K562 (cell line): ENCODE measurements at regions not wholly inside any gene's neighbourhood (a gene's known extent, or its start where the extent isn't known, plus 50 kb on each side); places are given as distances from the start of the nearest gene placed in this dataset.

ENCODE experiments used
- ATAC-seq: fragments of 200-7000 bp; cut with Tn5 transposase; 3 replicates; pipeline ENCODE4 v1.9.1; 2020; ENCODE audit warnings: moderate library complexity
- BruUV-seq: library from RNA; stranded (reverse); fragments of 400-500 nt; replicated peaks from 2 replicates; lab custom pipeline; 2021; lab: Mats Ljungman, UMichigan
- CTCF ChIA-PET: fragments of 300-600 bp; formaldehyde crosslinking; extraction: SDS; loops from one replicate; lab custom pipeline; 2021; ENCODE audit warnings: low intra/inter-chr PET ratio; lab: Yijun Ruan, JAX
- POLR2A ChIA-PET: fragments of 300-600, 350-650 bp; sonication (Branson Sonifier 250); formaldehyde crosslinking; extraction: SDS; loops from one replicate; lab custom pipeline; 2021; ENCODE audit warnings: antibody characterized with exemption, inconsistent platforms; lab: Yijun Ruan, JAX
- DNase-seq, 4 experiments: peaks; one replicate each; pipeline versions ENCODE4 v3.0.0 to v3.0.0-alpha.2; 2011 to 2018; ENCODE audit warnings: low spot score in 3 of 4, mixed read lengths in 3 of 4; ENCODE audit errors: extremely low read depth in 1 of 4
- FAIRE-seq: peaks from 2 replicates; lab custom pipeline; 2011; peaks lifted over from hg19 to GRCh38; lab: Jason Lieb, UNC
- H2AFZ ChIP-seq: 2 replicates; pipeline ENCODE4 v1.6.0; 2011; ENCODE audit warnings: low read depth, low read length, control low read depth, inconsistent platforms
- H3K27ac ChIP-seq: fragments of 200-600 bp; 3 replicates; pipeline ENCODE4 v1.8.0; 2011; ENCODE audit warnings: low read depth, mild to moderate bottlenecking, control low read depth, inconsistent platforms, low read length, moderate library complexity, mixed read lengths; ENCODE audit errors: extremely low read depth
- H3K27me3 ChIP-seq, 2 experiments: fragments of 300-600 bp in 1 of 2; 2 replicates in 1 of 2; 3 replicates in 1 of 2; pipeline versions ENCODE4 v1.6.0 to v1.8.0; 2011; ENCODE audit warnings: inconsistent platforms in 2 of 2, low read length in 2 of 2, mild to moderate bottlenecking in 1 of 2, mixed read lengths in 1 of 2, moderate library complexity in 1 of 2; ENCODE audit not compliant: control insufficient read depth in 2 of 2, insufficient read depth in 2 of 2
- H3K36me3 ChIP-seq: fragments of 300-600 bp; 3 replicates; pipeline ENCODE4 v1.8.0; 2011; ENCODE audit warnings: mild to moderate bottlenecking, low read length, inconsistent platforms; ENCODE audit not compliant: control insufficient read depth, insufficient read depth
- H3K4me1 ChIP-seq, 2 experiments: fragments of 200-600 bp in 1 of 2; replicated peaks in 1 of 2; 2 replicates in 1 of 2; 3 replicates in 1 of 2; pipeline versions ENCODE4 v1.5.1 to v1.8.0; 2011; ENCODE audit warnings: inconsistent platforms in 2 of 2, low read length in 2 of 2, mild to moderate bottlenecking in 1 of 2, mixed read lengths in 1 of 2, moderate library complexity in 1 of 2; ENCODE audit not compliant: control insufficient read depth in 2 of 2, insufficient read depth in 2 of 2
- H3K4me2 ChIP-seq: 2 replicates; pipeline ENCODE4 v1.6.1; 2011; ENCODE audit warnings: low read length, control low read depth, inconsistent platforms, mixed read lengths; ENCODE audit not compliant: insufficient read depth
- H3K4me3 ChIP-seq: fragments of 200-600 bp; sonication (generic), shearing (Covaris generic); 2 replicates; pipeline ENCODE4 v1.5.1; 2016; ENCODE audit warnings: control low read depth, inconsistent platforms
- H3K79me2 ChIP-seq: fragments of 200-600 bp; 3 replicates; pipeline ENCODE4 v1.8.0; 2011; ENCODE audit warnings: low read length, inconsistent platforms; ENCODE audit not compliant: control insufficient read depth, insufficient read depth
- H3K9ac ChIP-seq, 2 experiments: 2 replicates each; pipeline versions ENCODE4 v1.6.0 to v1.6.1; 2011; ENCODE audit warnings: low read depth in 2 of 2, low read length in 2 of 2, control low read depth in 1 of 2, inconsistent platforms in 1 of 2, mild to moderate bottlenecking in 1 of 2, mixed read lengths in 1 of 2; ENCODE audit not compliant: insufficient read depth in 1 of 2
- H3K9me1 ChIP-seq: one replicate; pipeline ENCODE4 v1.6.0; 2011; ENCODE audit warnings: inconsistent platforms, mild to moderate bottlenecking, low read length, moderate library complexity; ENCODE audit not compliant: control insufficient read depth, insufficient read depth
- H3K9me3 ChIP-seq: replicated peaks from 2 replicates; pipeline ENCODE4 v1.5.1; 2011; ENCODE audit warnings: low read depth, low read length, inconsistent platforms; ENCODE audit not compliant: control insufficient read depth, insufficient read depth
- H4K20me1 ChIP-seq: replicated peaks from 2 replicates; pipeline ENCODE4 v1.6.1; 2011; ENCODE audit warnings: low read length, inconsistent platforms, mixed read lengths; ENCODE audit not compliant: control insufficient read depth, insufficient read depth
- ETV5 ChIP-seq: sonication (generic); formaldehyde crosslinking; IDR thresholded peaks from 2 replicates; pipeline ENCODE4 v1.4.0; 2020; ENCODE audit warnings: low read depth, mild to moderate bottlenecking, missing genetic modification reagents
- HIVEP1 ChIP-seq: fragments of 250-450 bp; sonication (Bioruptor Pico); IDR thresholded peaks from 2 replicates; pipeline ENCODE4 v1.4.0; 2020; ENCODE audit warnings: mild to moderate bottlenecking
- ILK ChIP-seq: fragments of 450-650 bp; IDR thresholded peaks from 2 replicates; pipeline ENCODE4 v1.6.1; 2016; ENCODE audit warnings: missing genetic modification characterization, low read depth, mild to moderate bottlenecking, missing compliant biosample characterization, moderate library complexity, borderline replicate concordance
- KAT2B ChIP-seq: IDR thresholded peaks from one replicate; pipeline ENCODE4 v1.6.1; 2012; ENCODE audit warnings: low read depth, mild to moderate bottlenecking, control low read depth, inconsistent platforms, low read length, moderate library complexity
- KDM4B ChIP-seq, 2 experiments: fragments of 450-650 bp in 1 of 2; sonication (generic) in 1 of 2; IDR thresholded peaks; 2 replicates each; pipeline ENCODE4 v1.6.1; 2016 to 2017; ENCODE audit warnings: borderline replicate concordance in 2 of 2, antibody characterized with exemption in 1 of 2, low read depth in 1 of 2, mild to moderate bottlenecking in 1 of 2
- NCOA6 ChIP-seq: fragments of 450-650 bp; IDR thresholded peaks from 2 replicates; pipeline ENCODE4 v1.6.1; 2017; ENCODE audit warnings: mild to moderate bottlenecking
- RBM39 ChIP-seq: fragments of 200-400 bp; formaldehyde crosslinking; optimal IDR thresholded peaks from 2 replicates; pipeline ENCODE3; 2018; ENCODE audit warnings: low read depth, low read length
- THRAP3 ChIP-seq: fragments of 450-650 bp; IDR thresholded peaks from 2 replicates; pipeline ENCODE4 v1.6.1; 2016; ENCODE audit warnings: mild to moderate bottlenecking, inconsistent platforms, borderline replicate concordance
- ZC3H4 ChIP-seq: sonication (generic); formaldehyde crosslinking; IDR thresholded peaks from 2 replicates; pipeline ENCODE4 v1.9.0; 2021; ENCODE audit warnings: missing genetic modification reagents, borderline replicate concordance
- ZNF586 ChIP-seq: fragments of 450-650 bp; formaldehyde crosslinking; conservative IDR thresholded peaks from 2 replicates; pipeline ENCODE4 v1.4.0; 2020; ENCODE audit warnings: mild to moderate bottlenecking, moderate library complexity
- ZNF75A ChIP-seq: fragments of 450-650 bp; formaldehyde crosslinking; IDR thresholded peaks from 2 replicates; pipeline ENCODE4 v1.4.0; 2020; ENCODE audit warnings: mild to moderate bottlenecking
- WGBS: fragments of 100-300 bp; shearing (Covaris generic); methylation state at CpG from one replicate; pipeline ENCODE4 v1.1.6; 2016; ENCODE audit warnings: low coverage, mixed read lengths; ENCODE audit not compliant: insufficient coverage; ENCODE audit errors: missing lambda C conversion rate; 5-methylcytosine and 5-hydroxymethylcytosine counted together
- in situ Hi-C: fragments of 300-500 bp; cut with MboI; formaldehyde crosslinking; loops from 4 replicates; pipeline ENCODE4 v1.15.0; 2018; ENCODE audit warnings: inconsistent platforms, mixed read lengths
- intact Hi-C: fragments of 100-400 bp; cut with micrococcal nuclease; formaldehyde crosslinking; loops from 2 replicates; pipeline ENCODE4 v1.14.2; 2022
- TF ChIP-seq, protein P1 (sequence below): fragments of 200-600 bp; sonication (generic); IDR thresholded peaks from one replicate; pipeline ENCODE4 v1.6.1; 2012; ENCODE audit warnings: mild to moderate bottlenecking, low read depth, low read length, inconsistent platforms

- DNase-seq, result no peak
- no peak overlapping the region for H3K4me3 ChIP-seq
- no peaks in the 10 kb centered on the region for H4K20me1 ChIP-seq
- WGBS, result 36% methylated on average over 3 of the region's 4 CpGs
- H3K27me3 ChIP-seq, result peaks cover 0 to 6% of the 10 kb centered on the region in 2 experiments; a peak in 1 of 5 replicates
- ChIA-PET CTCF (no interaction called here), POLR2A (interaction anchor here (0.7 kb wide), 1 partner anchor 83 kb away, joined by 3 read pairs; no protein-coding TSS in a partner anchor)
- H3K4me2 ChIP-seq, result no peak overlapping the region
- H3K36me3 ChIP-seq, result no peaks in the 10 kb centered on the region
- intact Hi-C loops (no loop called here), in situ Hi-C loops (no loop called here)
- no peak for ATAC-seq
- no peak overlapping the region for H2AFZ ChIP-seq
- no TSS peak for BruUV-seq
- H3K9me3 ChIP-seq, result no peaks in the 10 kb centered on the region
- FAIRE-seq, result no peak
- no peaks in the 10 kb centered on the region for H3K9me1 ChIP-seq
- no peak overlapping the region for H3K9ac ChIP-seq
- 0 out of 3 replicates have a peak, but pooled peaks cover 3% of the 10 kb centered on the region for H3K79me2 ChIP-seq
- H3K4me1 ChIP-seq, result no peaks in the 10 kb centered on the region; a peak in 1 of 5 replicates
- no peak overlapping the region for H3K27ac ChIP-seq
- TF ChIP-seq KAT2B, result no peak
- no peak for TF ChIP-seq ETV5 (CRISPR knock-in tag)
- no peak for TF ChIP-seq ILK (tag)
- TF ChIP-seq RBM39, result no peak
- TF ChIP-seq, protein P1, sequence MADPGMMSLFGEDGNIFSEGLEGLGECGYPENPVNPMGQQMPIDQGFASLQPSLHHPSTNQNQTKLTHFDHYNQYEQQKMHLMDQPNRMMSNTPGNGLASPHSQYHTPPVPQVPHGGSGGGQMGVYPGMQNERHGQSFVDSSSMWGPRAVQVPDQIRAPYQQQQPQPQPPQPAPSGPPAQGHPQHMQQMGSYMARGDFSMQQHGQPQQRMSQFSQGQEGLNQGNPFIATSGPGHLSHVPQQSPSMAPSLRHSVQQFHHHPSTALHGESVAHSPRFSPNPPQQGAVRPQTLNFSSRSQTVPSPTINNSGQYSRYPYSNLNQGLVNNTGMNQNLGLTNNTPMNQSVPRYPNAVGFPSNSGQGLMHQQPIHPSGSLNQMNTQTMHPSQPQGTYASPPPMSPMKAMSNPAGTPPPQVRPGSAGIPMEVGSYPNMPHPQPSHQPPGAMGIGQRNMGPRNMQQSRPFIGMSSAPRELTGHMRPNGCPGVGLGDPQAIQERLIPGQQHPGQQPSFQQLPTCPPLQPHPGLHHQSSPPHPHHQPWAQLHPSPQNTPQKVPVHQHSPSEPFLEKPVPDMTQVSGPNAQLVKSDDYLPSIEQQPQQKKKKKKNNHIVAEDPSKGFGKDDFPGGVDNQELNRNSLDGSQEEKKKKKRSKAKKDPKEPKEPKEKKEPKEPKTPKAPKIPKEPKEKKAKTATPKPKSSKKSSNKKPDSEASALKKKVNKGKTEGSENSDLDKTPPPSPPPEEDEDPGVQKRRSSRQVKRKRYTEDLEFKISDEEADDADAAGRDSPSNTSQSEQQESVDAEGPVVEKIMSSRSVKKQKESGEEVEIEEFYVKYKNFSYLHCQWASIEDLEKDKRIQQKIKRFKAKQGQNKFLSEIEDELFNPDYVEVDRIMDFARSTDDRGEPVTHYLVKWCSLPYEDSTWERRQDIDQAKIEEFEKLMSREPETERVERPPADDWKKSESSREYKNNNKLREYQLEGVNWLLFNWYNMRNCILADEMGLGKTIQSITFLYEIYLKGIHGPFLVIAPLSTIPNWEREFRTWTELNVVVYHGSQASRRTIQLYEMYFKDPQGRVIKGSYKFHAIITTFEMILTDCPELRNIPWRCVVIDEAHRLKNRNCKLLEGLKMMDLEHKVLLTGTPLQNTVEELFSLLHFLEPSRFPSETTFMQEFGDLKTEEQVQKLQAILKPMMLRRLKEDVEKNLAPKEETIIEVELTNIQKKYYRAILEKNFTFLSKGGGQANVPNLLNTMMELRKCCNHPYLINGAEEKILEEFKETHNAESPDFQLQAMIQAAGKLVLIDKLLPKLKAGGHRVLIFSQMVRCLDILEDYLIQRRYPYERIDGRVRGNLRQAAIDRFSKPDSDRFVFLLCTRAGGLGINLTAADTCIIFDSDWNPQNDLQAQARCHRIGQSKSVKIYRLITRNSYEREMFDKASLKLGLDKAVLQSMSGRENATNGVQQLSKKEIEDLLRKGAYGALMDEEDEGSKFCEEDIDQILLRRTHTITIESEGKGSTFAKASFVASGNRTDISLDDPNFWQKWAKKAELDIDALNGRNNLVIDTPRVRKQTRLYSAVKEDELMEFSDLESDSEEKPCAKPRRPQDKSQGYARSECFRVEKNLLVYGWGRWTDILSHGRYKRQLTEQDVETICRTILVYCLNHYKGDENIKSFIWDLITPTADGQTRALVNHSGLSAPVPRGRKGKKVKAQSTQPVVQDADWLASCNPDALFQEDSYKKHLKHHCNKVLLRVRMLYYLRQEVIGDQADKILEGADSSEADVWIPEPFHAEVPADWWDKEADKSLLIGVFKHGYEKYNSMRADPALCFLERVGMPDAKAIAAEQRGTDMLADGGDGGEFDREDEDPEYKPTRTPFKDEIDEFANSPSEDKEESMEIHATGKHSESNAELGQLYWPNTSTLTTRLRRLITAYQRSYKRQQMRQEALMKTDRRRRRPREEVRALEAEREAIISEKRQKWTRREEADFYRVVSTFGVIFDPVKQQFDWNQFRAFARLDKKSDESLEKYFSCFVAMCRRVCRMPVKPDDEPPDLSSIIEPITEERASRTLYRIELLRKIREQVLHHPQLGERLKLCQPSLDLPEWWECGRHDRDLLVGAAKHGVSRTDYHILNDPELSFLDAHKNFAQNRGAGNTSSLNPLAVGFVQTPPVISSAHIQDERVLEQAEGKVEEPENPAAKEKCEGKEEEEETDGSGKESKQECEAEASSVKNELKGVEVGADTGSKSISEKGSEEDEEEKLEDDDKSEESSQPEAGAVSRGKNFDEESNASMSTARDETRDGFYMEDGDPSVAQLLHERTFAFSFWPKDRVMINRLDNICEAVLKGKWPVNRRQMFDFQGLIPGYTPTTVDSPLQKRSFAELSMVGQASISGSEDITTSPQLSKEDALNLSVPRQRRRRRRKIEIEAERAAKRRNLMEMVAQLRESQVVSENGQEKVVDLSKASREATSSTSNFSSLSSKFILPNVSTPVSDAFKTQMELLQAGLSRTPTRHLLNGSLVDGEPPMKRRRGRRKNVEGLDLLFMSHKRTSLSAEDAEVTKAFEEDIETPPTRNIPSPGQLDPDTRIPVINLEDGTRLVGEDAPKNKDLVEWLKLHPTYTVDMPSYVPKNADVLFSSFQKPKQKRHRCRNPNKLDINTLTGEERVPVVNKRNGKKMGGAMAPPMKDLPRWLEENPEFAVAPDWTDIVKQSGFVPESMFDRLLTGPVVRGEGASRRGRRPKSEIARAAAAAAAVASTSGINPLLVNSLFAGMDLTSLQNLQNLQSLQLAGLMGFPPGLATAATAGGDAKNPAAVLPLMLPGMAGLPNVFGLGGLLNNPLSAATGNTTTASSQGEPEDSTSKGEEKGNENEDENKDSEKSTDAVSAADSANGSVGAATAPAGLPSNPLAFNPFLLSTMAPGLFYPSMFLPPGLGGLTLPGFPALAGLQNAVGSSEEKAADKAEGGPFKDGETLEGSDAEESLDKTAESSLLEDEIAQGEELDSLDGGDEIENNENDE, result no peak
- TF ChIP-seq THRAP3, result no peak
- no peak for TF ChIP-seq NCOA6
- TF ChIP-seq ZC3H4 (CRISPR knock-in tag), result no peak
- TF ChIP-seq KDM4B (IDR thresholded peaks at IDR 0.05; ENCODE audit: borderline replicate concordance in 2 of 2, low read depth in 1 of 2), result no peak
- TF ChIP-seq ZNF75A (CRISPR knock-in tag), result no peak
- TF ChIP-seq ZNF586 (CRISPR knock-in tag), result no peak
- TF ChIP-seq HIVEP1 (CRISPR knock-in tag), result no peak
These were observed 124.8 kb downstream of the EVX1 start for GRCh38 chr7:27367179-27367932.
